HUES64 (cell line): ENCODE measurements at regions not wholly inside any gene's neighbourhood (a gene's known extent, or its start where the extent isn't known, plus 50 kb on each side); places are given as distances from the start of the nearest gene placed in this dataset.

Source experiments
- H3K27ac ChIP-seq: 2 replicates; pipeline ENCODE4 v1.7.0; 2013; ENCODE audit warnings: low read depth, low read length, inconsistent platforms
- H3K27me3 ChIP-seq: 2 replicates; pipeline ENCODE4 v1.6.1; 2013; ENCODE audit warnings: mild to moderate bottlenecking, low read length; ENCODE audit not compliant: insufficient read depth
- H3K36me3 ChIP-seq: 2 replicates; pipeline ENCODE4 v1.6.1; 2013; ENCODE audit warnings: mild to moderate bottlenecking, low read length; ENCODE audit not compliant: insufficient read depth
- H3K4me1 ChIP-seq: 2 replicates; pipeline ENCODE4 v1.6.1; 2013; ENCODE audit warnings: mild to moderate bottlenecking, low read length, moderate library complexity; ENCODE audit not compliant: insufficient read depth
- H3K4me3 ChIP-seq: 2 replicates; pipeline ENCODE4 v1.5.1; 2013; ENCODE audit warnings: mild to moderate bottlenecking, low read length, moderate library complexity
- H3K9ac ChIP-seq: 2 replicates; pipeline ENCODE4 v1.6.1; 2013; ENCODE audit warnings: mild to moderate bottlenecking, low read depth, low read length
- H3K9me3 ChIP-seq: 2 replicates; pipeline ENCODE4 v1.6.1; 2013; ENCODE audit warnings: low read depth, low read length; ENCODE audit not compliant: insufficient read depth
- WGBS: fragments of 150-250, 120-280 bp; methylation state at CpG from one replicate; pipeline ENCODE4 v1.1.7; 2013; ENCODE audit warnings: missing lambda C conversion rate; 5-methylcytosine and 5-hydroxymethylcytosine counted together

- no peak overlapping the region for H3K4me3 ChIP-seq
- no peaks in the 10 kb centered on the region for H3K9me3 ChIP-seq
- no peaks in the 10 kb centered on the region for H3K36me3 ChIP-seq
- no peaks in the 10 kb centered on the region for H3K27me3 ChIP-seq
- 80% methylated on average over 1 of the region's 1 CpG for WGBS
- no peaks in the 10 kb centered on the region for H3K4me1 ChIP-seq
- H3K9ac ChIP-seq: no peak overlapping the region
- H3K27ac ChIP-seq: no peak overlapping the region
These were observed 308.1 kb upstream of the TLE4 start for GRCh38 chr9:79263628-79264027.

- Histone ChIP-seq H3K4me1 (no peaks in the 10 kb centered on the region), H3K27ac (no peak overlapping the region), H3K9ac (no peak overlapping the region), H3K36me3 (no peaks in the 10 kb centered on the region), H3K4me3 (no peak overlapping the region), H3K27me3 (no peaks in the 10 kb centered on the region), H3K9me3 (no peaks in the 10 kb centered on the region)
These were observed 307.7 kb upstream of the TLE4 start for GRCh38 chr9:79264041-79264440.

GRCh38 chr9:79264511-79265355 lies 307.0 kb upstream of the TLE4 start:
- no peak overlapping the region for H3K27ac ChIP-seq
- H3K4me1 ChIP-seq: no peaks in the 10 kb centered on the region
- H3K9ac ChIP-seq: no peak overlapping the region
- H3K4me3 ChIP-seq: no peak overlapping the region
- H3K36me3 ChIP-seq: no peaks in the 10 kb centered on the region
- WGBS: 90% methylated on average over 11 of the region's 11 CpGs
- no peaks in the 10 kb centered on the region for H3K9me3 ChIP-seq
- no peaks in the 10 kb centered on the region for H3K27me3 ChIP-seq

GRCh38 chr9:79266986-79267385 lies 304.8 kb upstream of the TLE4 start:
- H3K4me1 ChIP-seq: no peaks in the 10 kb centered on the region
- H3K36me3 ChIP-seq: no peaks in the 10 kb centered on the region
- H3K27me3 ChIP-seq: no peaks in the 10 kb centered on the region
- no peak overlapping the region for H3K9ac ChIP-seq
- no peaks in the 10 kb centered on the region for H3K9me3 ChIP-seq
- no peak overlapping the region for H3K4me3 ChIP-seq
- no peak overlapping the region for H3K27ac ChIP-seq

- Histone ChIP-seq H3K4me3 (no peak overlapping the region), H3K9ac (no peak overlapping the region), H3K9me3 (no peaks in the 10 kb centered on the region), H3K36me3 (no peaks in the 10 kb centered on the region), H3K27ac (no peak overlapping the region), H3K27me3 (no peaks in the 10 kb centered on the region), H3K4me1 (no peaks in the 10 kb centered on the region)
- WGBS: 94% methylated on average over 2 of the region's 2 CpGs
These were observed 303.0 kb upstream of the TLE4 start for GRCh38 chr9:79268806-79269205.

- Histone ChIP-seq H3K27ac (no peak overlapping the region), H3K9ac (no peak overlapping the region), H3K27me3 (no peaks in the 10 kb centered on the region), H3K4me3 (no peak overlapping the region), H3K4me1 (no peaks in the 10 kb centered on the region), H3K9me3 (no peaks in the 10 kb centered on the region), H3K36me3 (no peaks in the 10 kb centered on the region)
- WGBS: 95% methylated on average over 3 of the region's 3 CpGs
These were observed 298.5 kb upstream of the TLE4 start for GRCh38 chr9:79273311-79273710.

GRCh38 chr9:79279356-79279755 lies 292.4 kb upstream of the TLE4 start:
- 81% methylated on average over 1 of the region's 1 CpG for WGBS

GRCh38 chr9:79280691-79281090 lies 291.1 kb upstream of the TLE4 start:
- Histone ChIP-seq H3K9ac (no peak overlapping the region), H3K4me1 (no peaks in the 10 kb centered on the region), H3K27ac (no peak overlapping the region), H3K36me3 (no peaks in the 10 kb centered on the region), H3K27me3 (no peaks in the 10 kb centered on the region), H3K4me3 (no peak overlapping the region), H3K9me3 (no peaks in the 10 kb centered on the region)
- WGBS: 97% methylated on average over 4 of the region's 4 CpGs

More at GRCh38 chr9:79279356-79279755, 292.4 kb upstream of the TLE4 start:
- Histone ChIP-seq H3K4me1 (no peaks in the 10 kb centered on the region), H3K9ac (no peak overlapping the region), H3K27me3 (no peaks in the 10 kb centered on the region), H3K27ac (no peak overlapping the region), H3K36me3 (no peaks in the 10 kb centered on the region), H3K4me3 (no peak overlapping the region), H3K9me3 (no peaks in the 10 kb centered on the region)

GRCh38 chr9:79284081-79284480 lies 287.7 kb upstream of the TLE4 start:
- H3K36me3 ChIP-seq: no peaks in the 10 kb centered on the region
- no peaks in the 10 kb centered on the region for H3K27me3 ChIP-seq
- no peak overlapping the region for H3K9ac ChIP-seq
- peaks cover 10% of the 10 kb centered on the region; the same call in 1 of the 2 replicates for H3K4me1 ChIP-seq
- no peak overlapping the region for H3K4me3 ChIP-seq
- no peaks in the 10 kb centered on the region for H3K9me3 ChIP-seq
- no peak overlapping the region for H3K27ac ChIP-seq

GRCh38 chr9:79286992-79287707 lies 284.6 kb upstream of the TLE4 start:
- H3K27ac ChIP-seq: no peak overlapping the region
- no peaks in the 10 kb centered on the region for H3K27me3 ChIP-seq
- H3K9ac ChIP-seq: no peak overlapping the region
- 73% methylated on average over 7 of the region's 7 CpGs for WGBS
- H3K9me3 ChIP-seq: no peaks in the 10 kb centered on the region
- peaks cover 10% of the 10 kb centered on the region; the same call in 1 of the 2 replicates for H3K4me1 ChIP-seq
- no peaks in the 10 kb centered on the region for H3K36me3 ChIP-seq
- H3K4me3 ChIP-seq: no peak overlapping the region

GRCh38 chr9:79287708-79288290 lies 284.0 kb upstream of the TLE4 start:
- WGBS: 79% methylated on average over 4 of the region's 4 CpGs
- Histone ChIP-seq H3K36me3 (no peaks in the 10 kb centered on the region), H3K27me3 (no peaks in the 10 kb centered on the region), H3K9ac (no peak overlapping the region), H3K27ac (no peak overlapping the region), H3K4me1 (peaks cover 10% of the 10 kb centered on the region; the same call in 1 of the 2 replicates), H3K4me3 (no peak overlapping the region), H3K9me3 (no peaks in the 10 kb centered on the region)
